ENCODE measurements at regions not wholly inside any gene's neighbourhood (a gene's known extent, or its start where the extent isn't known, plus 50 kb on each side); places are given as distances from the start of the nearest gene placed in this dataset.
"Not testable (repeated sequence)": the region's sequence is repeated elsewhere in the genome, so short reads cannot be mapped to it uniquely, and the experiment has no call there.

DNA sequence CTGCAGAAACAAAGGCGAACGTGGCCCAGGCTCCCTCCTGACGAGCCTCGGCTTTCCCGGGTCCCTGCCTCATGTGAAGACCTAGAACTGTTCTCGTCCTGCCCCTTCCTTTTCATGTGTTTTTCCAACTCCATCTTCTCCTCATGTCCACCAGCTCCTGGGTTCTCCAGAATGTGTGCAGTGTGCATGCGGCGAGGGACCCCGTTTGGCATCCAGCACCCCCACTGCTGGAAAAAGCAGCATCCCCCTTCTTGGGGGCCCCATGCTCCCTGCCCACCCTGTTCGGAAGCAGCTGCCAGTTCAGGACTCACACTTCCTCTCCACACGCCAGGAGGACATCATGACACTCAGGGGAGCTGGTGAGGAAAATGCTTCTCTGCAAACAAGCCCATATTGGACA, 313.5 kb downstream of the BRD1 start:
- TF ChIP-seq, protein P1, sequence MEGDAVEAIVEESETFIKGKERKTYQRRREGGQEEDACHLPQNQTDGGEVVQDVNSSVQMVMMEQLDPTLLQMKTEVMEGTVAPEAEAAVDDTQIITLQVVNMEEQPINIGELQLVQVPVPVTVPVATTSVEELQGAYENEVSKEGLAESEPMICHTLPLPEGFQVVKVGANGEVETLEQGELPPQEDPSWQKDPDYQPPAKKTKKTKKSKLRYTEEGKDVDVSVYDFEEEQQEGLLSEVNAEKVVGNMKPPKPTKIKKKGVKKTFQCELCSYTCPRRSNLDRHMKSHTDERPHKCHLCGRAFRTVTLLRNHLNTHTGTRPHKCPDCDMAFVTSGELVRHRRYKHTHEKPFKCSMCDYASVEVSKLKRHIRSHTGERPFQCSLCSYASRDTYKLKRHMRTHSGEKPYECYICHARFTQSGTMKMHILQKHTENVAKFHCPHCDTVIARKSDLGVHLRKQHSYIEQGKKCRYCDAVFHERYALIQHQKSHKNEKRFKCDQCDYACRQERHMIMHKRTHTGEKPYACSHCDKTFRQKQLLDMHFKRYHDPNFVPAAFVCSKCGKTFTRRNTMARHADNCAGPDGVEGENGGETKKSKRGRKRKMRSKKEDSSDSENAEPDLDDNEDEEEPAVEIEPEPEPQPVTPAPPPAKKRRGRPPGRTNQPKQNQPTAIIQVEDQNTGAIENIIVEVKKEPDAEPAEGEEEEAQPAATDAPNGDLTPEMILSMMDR (conservative IDR thresholded peaks at IDR 0.05), result no peak
- H3K27ac ChIP-seq, result no peak overlapping the region

DNA sequence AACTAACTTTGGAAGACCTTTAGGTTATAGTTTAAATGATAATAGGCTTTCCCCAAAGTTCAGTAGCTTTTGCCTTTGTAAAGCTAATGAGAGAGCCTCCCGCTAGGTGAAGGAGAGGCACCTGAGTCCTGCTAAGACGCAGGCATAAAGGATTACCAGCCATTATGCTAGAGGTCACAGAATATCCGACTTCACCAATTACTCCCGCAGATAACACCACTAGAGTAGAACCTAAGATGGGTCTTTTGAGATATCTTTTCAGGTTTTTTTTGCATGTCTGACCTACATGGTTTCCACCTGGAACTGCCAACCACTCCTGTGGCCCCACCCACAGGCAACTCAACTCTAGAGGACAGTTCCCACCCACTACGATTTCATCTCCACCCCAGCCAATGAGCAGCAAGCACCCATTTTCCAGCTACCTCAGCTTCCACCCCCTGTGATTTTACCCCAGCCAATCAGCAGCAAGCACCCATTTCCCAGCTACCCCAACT, 314.3 kb downstream of the BRD1 start:
- no peak overlapping the region for H3K27ac ChIP-seq

DNA sequence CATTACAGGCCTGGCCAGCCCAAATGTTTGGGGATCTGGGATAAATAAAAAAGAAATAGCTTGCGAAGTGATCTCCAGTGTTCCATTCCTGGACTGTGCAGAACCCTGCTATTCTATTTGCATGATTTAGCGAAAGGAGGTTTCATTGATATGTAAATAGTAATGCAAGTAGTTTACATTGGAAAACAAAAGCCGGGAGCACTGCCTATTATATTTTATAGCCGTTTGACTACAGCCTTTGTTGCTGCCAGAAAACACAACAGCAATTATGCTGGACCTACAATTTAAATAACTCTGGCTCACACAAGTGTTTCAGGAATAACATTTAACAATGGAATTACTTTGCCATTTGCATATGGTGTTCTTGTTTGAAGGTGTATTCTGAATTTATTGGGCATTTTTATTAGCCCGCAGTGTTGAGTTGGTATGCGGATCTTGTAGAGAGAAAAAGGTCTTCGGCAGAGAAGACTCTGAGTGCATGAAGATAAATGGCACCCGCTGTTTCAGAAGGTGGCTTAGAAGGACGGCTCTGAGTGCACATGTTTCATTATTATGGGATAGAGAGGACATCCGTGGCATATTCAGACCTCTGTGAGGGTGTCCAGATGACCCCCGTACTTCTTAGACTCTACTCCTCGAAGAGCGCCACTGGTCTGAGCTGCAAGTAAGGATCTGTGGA, 315.0 kb downstream of the BRD1 start:
- TF ChIP-seq, protein P1 (conservative IDR thresholded peaks at IDR 0.05), result no peak
- H3K27ac ChIP-seq, result no peak overlapping the region

More for the DNA sequence above, 314.3 kb downstream of the BRD1 start:
- TF ChIP-seq, protein P1 (conservative IDR thresholded peaks at IDR 0.05), result no peak

DNA sequence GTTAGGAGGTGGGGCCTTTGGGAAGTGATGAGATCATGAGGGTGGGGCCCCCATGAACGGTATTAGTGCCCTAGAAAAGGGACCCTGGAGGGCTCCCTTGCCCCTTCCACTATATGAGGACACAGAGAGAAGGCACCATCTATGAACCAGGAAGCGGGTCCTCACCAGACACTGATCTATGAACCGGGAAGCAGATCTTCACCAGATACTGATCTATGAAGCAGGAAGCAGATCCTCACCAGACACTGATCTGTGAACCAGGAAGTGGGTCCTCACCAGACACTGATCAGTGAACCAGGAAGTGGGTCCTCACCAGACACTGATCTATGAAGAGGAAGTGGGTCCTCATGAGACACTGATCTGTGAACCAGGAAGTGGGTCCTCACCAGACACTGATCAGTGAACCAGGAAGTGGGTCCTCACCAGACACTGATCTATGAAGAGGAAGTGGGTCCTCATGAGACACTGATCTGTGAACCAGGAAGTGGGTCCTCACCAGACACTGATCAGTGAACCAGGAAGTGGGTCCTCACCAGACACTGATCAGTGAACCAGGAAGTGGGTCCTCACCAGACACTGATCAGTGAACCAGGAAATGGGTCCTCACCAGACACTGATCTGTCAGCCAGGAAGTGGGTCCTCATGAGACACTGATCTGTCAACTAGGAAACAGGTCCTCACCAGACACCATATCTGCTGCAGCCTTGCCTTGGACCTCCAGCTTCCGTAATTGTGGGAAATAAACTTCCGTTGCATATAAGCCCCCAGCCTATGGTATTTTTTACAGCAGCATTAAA, 316.1 kb downstream of the BRD1 start:
- H3K27ac ChIP-seq, result not testable (repeated sequence)

DNA sequence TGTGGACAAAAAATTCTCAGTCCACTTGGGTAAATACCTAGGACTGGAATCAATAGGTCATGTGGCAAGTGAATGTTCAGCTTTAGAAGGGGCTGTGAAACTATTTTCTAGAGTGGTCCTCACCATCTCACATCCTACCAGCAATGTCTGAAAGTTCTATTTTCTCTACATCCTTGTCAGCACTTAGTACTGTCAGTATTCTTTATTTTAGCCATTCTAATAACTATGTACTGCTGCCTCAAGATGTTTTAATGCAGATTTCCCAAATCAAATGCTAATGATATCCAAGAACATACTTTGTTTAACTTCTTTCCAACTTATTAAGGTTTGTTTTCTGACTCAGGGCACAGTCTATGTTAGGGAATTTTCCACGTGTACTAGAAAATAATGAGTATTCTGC, 317.0 kb downstream of the BRD1 start:
- H3K27ac ChIP-seq, result no peak overlapping the region
- TF ChIP-seq, protein P1 (conservative IDR thresholded peaks at IDR 0.05), result no peak

DNA sequence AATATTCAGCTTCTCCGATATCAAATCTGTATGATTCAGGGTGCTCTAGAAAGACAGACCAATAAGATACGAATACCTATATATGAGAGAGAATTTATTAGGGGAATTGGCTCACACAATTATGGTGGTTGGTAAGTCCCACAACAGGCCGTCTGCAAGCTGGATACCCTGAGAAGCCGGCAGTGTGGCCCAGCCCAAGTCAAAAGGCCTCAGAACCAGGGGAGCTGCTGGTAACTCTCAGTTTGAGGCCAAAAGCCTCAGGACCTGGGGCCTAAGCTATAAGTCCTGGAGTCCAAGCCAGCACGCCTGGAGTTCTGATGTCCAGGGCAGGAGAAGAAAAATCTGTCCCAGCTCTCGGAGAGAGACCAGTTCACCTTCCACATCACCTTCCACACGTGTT, 318.7 kb downstream of the BRD1 start:
- TF ChIP-seq, protein P1 (conservative IDR thresholded peaks at IDR 0.05), result no peak
- H3K27ac ChIP-seq, result no peak overlapping the region

DNA sequence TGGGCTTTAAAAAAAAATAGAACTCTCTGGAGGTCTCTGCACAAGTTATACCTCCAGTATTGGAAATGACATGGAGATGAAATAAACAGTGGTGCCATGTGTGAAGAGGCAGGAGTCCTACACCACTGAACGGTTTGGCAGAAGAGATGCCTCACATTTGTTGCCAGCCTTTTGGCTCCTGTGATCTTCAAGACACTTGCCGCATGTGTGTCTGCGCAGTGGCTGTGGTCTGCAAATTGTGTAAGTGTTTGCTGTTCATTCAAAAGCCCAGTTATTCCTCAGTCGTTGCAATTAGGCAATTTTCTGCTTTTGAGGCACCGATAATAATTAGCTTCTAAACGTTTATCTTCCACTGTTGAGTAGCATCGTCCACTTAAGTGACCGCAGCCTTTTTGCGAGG, 319.1 kb downstream of the BRD1 start:
- TF ChIP-seq, protein P1 (conservative IDR thresholded peaks at IDR 0.05), result no peak

More for the DNA sequence above, 319.1 kb downstream of the BRD1 start:
- no peak overlapping the region for H3K27ac ChIP-seq

Measured in VCaP (cell line).